ENCODE measurements at regions not wholly inside any gene's neighbourhood (a gene's known extent, or its start where the extent isn't known, plus 50 kb on each side); places are given as distances from the start of the nearest gene placed in this dataset.

DNA sequence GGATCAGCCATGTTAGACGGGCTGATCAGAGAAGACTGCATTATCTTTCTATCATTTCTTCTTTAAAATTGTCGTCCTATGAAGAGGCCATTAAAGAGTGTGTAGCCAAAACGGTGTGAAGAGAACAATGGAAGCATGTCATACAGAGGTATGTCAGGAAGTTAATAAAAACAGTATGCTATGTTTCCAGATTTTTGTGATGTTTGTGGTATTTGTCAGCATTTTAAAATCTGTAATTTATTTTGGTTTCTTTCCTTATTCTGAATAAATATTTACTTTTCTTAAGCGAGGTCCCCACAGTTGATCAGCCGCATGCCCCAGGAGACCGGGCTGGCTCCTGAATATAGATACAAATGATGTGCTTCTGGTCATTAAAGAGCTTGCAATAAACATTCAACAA lies 142.9 kb upstream of the SERP2 start:
- H3K4me1 ChIP-seq, result peaks cover 6 to 37% (median 8%) of the 10 kb centered on the region in 3 donors
- no peaks in the 10 kb centered on the region for H3K36me3 ChIP-seq
- H3K27me3 ChIP-seq, result no peaks in the 10 kb centered on the region
- no peak overlapping the region for H3K4me3 ChIP-seq
- 88 to 91% methylated on average over 5 to 6 of the region's 6 CpGs for WGBS, 2 donors (ENCODE audit: low coverage in 1 of 2)
- no peaks in the 10 kb centered on the region for H3K9me3 ChIP-seq
- no peak overlapping the region for H3K27ac ChIP-seq
- TF ChIP-seq POLR2A (IDR thresholded peaks at IDR 0.05) (no peak), POLR2AphosphoS5 (IDR thresholded peaks at IDR 0.05) (no peak), EP300 (IDR thresholded peaks at IDR 0.05) (no peak)
- TF ChIP-seq, protein P1, sequence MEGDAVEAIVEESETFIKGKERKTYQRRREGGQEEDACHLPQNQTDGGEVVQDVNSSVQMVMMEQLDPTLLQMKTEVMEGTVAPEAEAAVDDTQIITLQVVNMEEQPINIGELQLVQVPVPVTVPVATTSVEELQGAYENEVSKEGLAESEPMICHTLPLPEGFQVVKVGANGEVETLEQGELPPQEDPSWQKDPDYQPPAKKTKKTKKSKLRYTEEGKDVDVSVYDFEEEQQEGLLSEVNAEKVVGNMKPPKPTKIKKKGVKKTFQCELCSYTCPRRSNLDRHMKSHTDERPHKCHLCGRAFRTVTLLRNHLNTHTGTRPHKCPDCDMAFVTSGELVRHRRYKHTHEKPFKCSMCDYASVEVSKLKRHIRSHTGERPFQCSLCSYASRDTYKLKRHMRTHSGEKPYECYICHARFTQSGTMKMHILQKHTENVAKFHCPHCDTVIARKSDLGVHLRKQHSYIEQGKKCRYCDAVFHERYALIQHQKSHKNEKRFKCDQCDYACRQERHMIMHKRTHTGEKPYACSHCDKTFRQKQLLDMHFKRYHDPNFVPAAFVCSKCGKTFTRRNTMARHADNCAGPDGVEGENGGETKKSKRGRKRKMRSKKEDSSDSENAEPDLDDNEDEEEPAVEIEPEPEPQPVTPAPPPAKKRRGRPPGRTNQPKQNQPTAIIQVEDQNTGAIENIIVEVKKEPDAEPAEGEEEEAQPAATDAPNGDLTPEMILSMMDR (IDR thresholded peaks at IDR 0.05), result no peak
- no peak for ATAC-seq

DNA sequence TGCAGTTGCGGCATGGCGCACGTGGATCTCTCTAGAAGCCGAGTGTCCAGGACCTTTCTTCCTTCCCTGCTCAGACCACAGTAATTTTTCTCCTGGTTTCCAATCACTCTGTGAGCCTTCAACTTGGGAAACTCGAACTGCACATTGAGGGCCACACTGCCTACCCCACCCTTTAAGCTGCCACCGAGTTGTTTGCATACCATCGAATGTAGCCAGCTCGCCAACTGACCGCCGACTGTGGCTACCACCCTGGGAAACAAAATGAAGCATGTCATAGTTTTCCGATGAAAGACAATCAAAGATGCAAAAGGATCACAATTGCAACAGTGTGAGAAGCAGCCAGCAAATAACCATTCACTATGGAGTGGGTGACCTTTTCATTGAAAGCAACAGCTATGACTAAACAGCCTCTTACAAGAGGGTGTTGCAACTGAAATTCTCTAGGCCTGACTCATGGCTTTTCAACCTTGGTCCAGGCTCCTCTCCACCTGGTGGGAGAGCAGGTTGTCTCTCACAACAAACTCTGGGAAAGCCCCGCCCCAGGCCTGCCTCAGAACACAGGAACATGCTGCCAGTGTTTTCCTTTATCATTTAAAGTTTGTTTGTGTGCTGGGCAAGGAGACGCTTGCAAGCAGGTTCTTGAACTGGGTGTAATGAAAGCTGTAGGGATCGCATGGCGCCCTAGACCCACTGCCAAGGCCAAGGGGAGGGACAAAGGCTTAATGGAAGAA lies 141.7 kb upstream of the SERP2 start:
- no peaks in the 10 kb centered on the region for H3K36me3 ChIP-seq
- peaks cover 11 to 43% (median 14%) of the 10 kb centered on the region in 3 donors for H3K4me1 ChIP-seq
- H3K9me3 ChIP-seq, result no peaks in the 10 kb centered on the region
- ATAC-seq, result peak; percentile 92
- no peak overlapping the region for H3K4me3 ChIP-seq
- H3K27ac ChIP-seq, result peak overlapping the region in 3 of 4 donors; percentile 34 to 52 (median 46)
- 77 to 100% methylated on average over 1 to 14 of the region's 15 CpGs for WGBS, 2 donors (ENCODE audit: low coverage in 1 of 2)
- TF ChIP-seq, protein P1 (IDR thresholded peaks at IDR 0.05), result peak in 2 of 4 experiments; percentile 28 to 31
- TF ChIP-seq POLR2A (IDR thresholded peaks at IDR 0.05), result no peak
- TF ChIP-seq EP300 (IDR thresholded peaks at IDR 0.05), result no peak
- TF ChIP-seq POLR2AphosphoS5 (IDR thresholded peaks at IDR 0.05), result peak; percentile 97
- H3K27me3 ChIP-seq, result no peaks in the 10 kb centered on the region

DNA sequence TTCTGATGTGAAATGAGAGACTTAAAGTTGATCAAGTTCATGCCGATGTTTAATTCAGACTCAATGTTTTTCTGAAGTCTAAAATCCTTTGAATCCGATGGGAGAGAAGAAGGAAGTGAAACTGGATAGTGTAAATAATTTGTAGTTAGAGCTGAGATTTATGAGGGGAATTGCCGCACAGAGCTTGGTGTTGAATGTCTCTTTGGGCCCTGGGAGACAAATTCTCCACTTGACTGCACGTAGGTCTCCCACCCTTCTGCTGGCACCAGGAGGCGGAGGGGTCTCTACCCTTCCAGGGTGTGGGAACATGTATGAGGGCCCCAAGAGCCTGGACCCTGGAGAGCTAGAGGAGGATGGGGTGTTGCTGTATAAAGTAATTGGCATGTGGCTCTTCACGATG lies 140.8 kb upstream of the SERP2 start:
- H3K36me3 ChIP-seq, result no peaks in the 10 kb centered on the region
- H3K27ac ChIP-seq, result no peak overlapping the region
- no peaks in the 10 kb centered on the region for H3K27me3 ChIP-seq
- WGBS, 2 donors (ENCODE audit: low coverage in 1 of 2), result 81 to 84% methylated on average over 5 to 6 of the region's 6 CpGs
- H3K9me3 ChIP-seq, result no peaks in the 10 kb centered on the region
- no peak for TF ChIP-seq POLR2AphosphoS5 (IDR thresholded peaks at IDR 0.05)
- TF ChIP-seq POLR2A (IDR thresholded peaks at IDR 0.05), result no peak
- no peak for TF ChIP-seq EP300 (IDR thresholded peaks at IDR 0.05)
- TF ChIP-seq, protein P1 (IDR thresholded peaks at IDR 0.05), result no peak
- H3K4me1 ChIP-seq, result peaks cover 11 to 51% (median 15%) of the 10 kb centered on the region in 3 donors
- no peak for ATAC-seq
- no peak overlapping the region for H3K4me3 ChIP-seq

DNA sequence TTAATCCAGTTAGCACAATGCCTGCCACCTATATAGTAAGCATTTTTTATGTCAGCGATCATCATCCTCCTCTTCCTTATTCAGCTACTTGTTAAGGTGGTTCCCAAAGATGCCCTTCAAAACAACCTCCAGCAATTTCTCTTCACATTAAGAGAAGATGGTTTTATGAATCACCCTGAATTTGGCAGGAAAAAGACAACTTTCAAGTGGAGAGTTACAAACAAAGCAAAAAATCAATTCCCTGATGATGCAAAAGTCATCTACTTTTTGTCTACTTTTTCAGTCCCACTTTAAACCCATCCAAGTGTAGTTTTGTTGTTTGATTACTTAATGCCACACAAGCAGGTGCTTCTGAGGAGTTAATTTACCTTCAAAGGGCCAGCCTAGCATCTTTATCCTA lies 139.1 kb upstream of the SERP2 start:
- Histone ChIP-seq H3K9me3 (no peaks in the 10 kb centered on the region), H3K27ac (no peak overlapping the region), H3K36me3 (no peaks in the 10 kb centered on the region), H3K27me3 (no peaks in the 10 kb centered on the region), H3K4me1 (peaks cover 11 to 58% (median 17%) of the 10 kb centered on the region in 3 donors), H3K4me3 (no peak overlapping the region)
- TF ChIP-seq, protein P1 (IDR thresholded peaks at IDR 0.05), result no peak
- TF ChIP-seq POLR2AphosphoS5 (IDR thresholded peaks at IDR 0.05) (no peak), EP300 (IDR thresholded peaks at IDR 0.05) (no peak), POLR2A (IDR thresholded peaks at IDR 0.05) (no peak)
- ATAC-seq, result no peak
- 88 to 90% methylated on average over 1 of the region's 1 CpG for WGBS, 2 donors (ENCODE audit: low coverage in 1 of 2)

DNA sequence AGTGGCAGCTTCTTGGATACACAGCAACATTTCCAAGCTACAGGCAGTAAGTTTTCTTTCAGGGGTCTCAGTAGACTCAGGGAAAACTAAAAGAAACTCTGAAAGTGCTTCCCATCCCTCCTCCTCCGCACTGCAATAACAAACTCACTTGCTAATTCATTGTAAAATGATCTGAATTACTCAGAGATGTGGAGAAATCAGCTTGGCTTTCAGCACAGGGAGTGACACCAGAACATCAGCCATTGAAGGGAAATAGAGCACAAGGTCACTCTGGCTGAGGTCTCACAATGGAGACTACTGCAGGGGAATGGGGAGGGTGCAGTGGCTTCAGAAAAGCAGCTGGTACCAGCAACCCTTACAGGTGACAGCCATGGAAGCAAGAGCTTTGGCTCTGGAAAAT lies 137.3 kb upstream of the SERP2 start:
- Histone ChIP-seq H3K9me3 (no peaks in the 10 kb centered on the region), H3K27ac (peak overlapping the region; percentile 72 to 85 (median 78)), H3K4me1 (peaks cover 9 to 42% (median 17%) of the 10 kb centered on the region in 3 donors), H3K27me3 (no peaks in the 10 kb centered on the region), H3K4me3 (no peak overlapping the region), H3K36me3 (no peaks in the 10 kb centered on the region)
- ATAC-seq, result peak; percentile 48
- WGBS, 2 donors (ENCODE audit: low coverage in 1 of 2), result 70 to 100% methylated on average over 1 of the region's 1 CpG
- no peak for TF ChIP-seq EP300 (IDR thresholded peaks at IDR 0.05)
- peak; percentile 37 for TF ChIP-seq POLR2AphosphoS5 (IDR thresholded peaks at IDR 0.05)
- TF ChIP-seq, protein P1 (IDR thresholded peaks at IDR 0.05), result no peak
- no peak for TF ChIP-seq POLR2A (IDR thresholded peaks at IDR 0.05)
